GM23338 (cell line): ENCODE measurements at regions not wholly inside any gene's neighbourhood (a gene's known extent, or its start where the extent isn't known, plus 50 kb on each side); places are given as distances from the start of the nearest gene placed in this dataset.
A peak's percentile ranks its signal among the peaks of the same experiment; 100 is the strongest.

ENCODE experiments used
- ATAC-seq: fragments of 200-7000 bp; cut with Tn5 transposase; 3 replicates; pipeline ENCODE4 v1.9.1; 2020
- DNase-seq: peaks from one replicate; pipeline ENCODE4 v3.0.0-alpha.2; 2015; ENCODE audit warnings: low spot score
- H2AFZ ChIP-seq: fragments of 200-600 bp; sonication (generic); 2 replicates; pipeline ENCODE4 v1.8.0; 2016; ENCODE audit warnings: antibody characterized with exemption, mild to moderate bottlenecking, moderate library complexity
- H3F3A ChIP-seq: fragments of 200-600 bp; sonication (generic); replicated peaks from 2 replicates; pipeline ENCODE4 v1.8.0; 2017; ENCODE audit warnings: antibody characterized with exemption, mixed run types, low read depth
- H3K27ac ChIP-seq: fragments of 200-600 bp; sonication (generic); 2 replicates; pipeline ENCODE4 v1.6.1; 2016; ENCODE audit warnings: low read depth
- H3K27me3 ChIP-seq: fragments of 200-600 bp; sonication (generic); 2 replicates; pipeline ENCODE4 v1.8.0; 2016; ENCODE audit warnings: mild to moderate bottlenecking, mixed run types, moderate library complexity; ENCODE audit not compliant: insufficient read depth
- H3K36me3 ChIP-seq: fragments of 200-600 bp; sonication (generic); 2 replicates; pipeline ENCODE4 v1.8.0; 2016; ENCODE audit warnings: mild to moderate bottlenecking; ENCODE audit not compliant: insufficient read depth
- H3K4me1 ChIP-seq: fragments of 200-600 bp; sonication (generic); 2 replicates; pipeline ENCODE4 v1.8.0; 2016; ENCODE audit warnings: mild to moderate bottlenecking, moderate library complexity; ENCODE audit not compliant: insufficient read depth
- H3K4me2 ChIP-seq: fragments of 200-600 bp; sonication (generic); 2 replicates; pipeline ENCODE4 v1.7.1; 2017; ENCODE audit warnings: mixed run types
- H3K4me3 ChIP-seq: fragments of 200-600 bp; sonication (generic); 2 replicates; pipeline ENCODE4 v1.6.1; 2016; ENCODE audit warnings: mixed run types
- H3K79me2 ChIP-seq: fragments of 200-600 bp; sonication (generic); replicated peaks from 2 replicates; pipeline ENCODE4 v1.8.0; 2017; ENCODE audit warnings: mild to moderate bottlenecking; ENCODE audit not compliant: insufficient read depth
- H3K9me2 ChIP-seq: fragments of 200-600 bp; sonication (generic); 2 replicates; pipeline ENCODE4 v1.8.0; 2017; ENCODE audit not compliant: insufficient read depth
- H4K20me1 ChIP-seq: fragments of 200-600 bp; sonication (generic); replicated peaks from 2 replicates; pipeline ENCODE4 v1.8.0; 2017; ENCODE audit warnings: mild to moderate bottlenecking; ENCODE audit not compliant: insufficient read depth
- H3K27ac Mint-ChIP-seq: 2 replicates; pipeline ENCODE4 v1.8.0; 2020; ENCODE audit warnings: inconsistent platforms, mild to moderate bottlenecking, moderate library complexity, mixed read lengths
- H3K27me3 Mint-ChIP-seq: 3 replicates; pipeline ENCODE4 v1.8.0; 2022; ENCODE audit warnings: low read depth, mild to moderate bottlenecking, moderate library complexity, mixed read lengths, inconsistent platforms; ENCODE audit not compliant: insufficient read depth, poor library complexity
- H3K36me3 Mint-ChIP-seq: 3 replicates; pipeline ENCODE4 v1.8.0; 2021; ENCODE audit warnings: low read depth, mild to moderate bottlenecking, inconsistent platforms, moderate library complexity, mixed read lengths
- H3K4me1 Mint-ChIP-seq: 3 replicates; pipeline ENCODE4 v1.8.0; 2020; ENCODE audit warnings: mild to moderate bottlenecking, inconsistent platforms, mixed read lengths
- H3K4me3 Mint-ChIP-seq: 3 replicates; pipeline ENCODE4 v1.8.0; 2021; ENCODE audit warnings: moderate library complexity, mild to moderate bottlenecking, inconsistent platforms, mixed read lengths
- H3K9me3 Mint-ChIP-seq: 3 replicates; pipeline ENCODE4 v1.8.0; 2020; ENCODE audit warnings: moderate library complexity, mild to moderate bottlenecking, inconsistent platforms, mixed read lengths
- CREB1 ChIP-seq: fragments of 250-450 bp; sonication (Bioruptor Pico); IDR thresholded peaks from 2 replicates; pipeline ENCODE4 v1.5.0; 2020; ENCODE audit warnings: low read depth, mild to moderate bottlenecking, moderate library complexity
- CTCF ChIP-seq, 2 experiments: fragments of 200-600 bp in 1 of 2; sonication (generic) in 1 of 2; conservative IDR thresholded peaks; 2 replicates each; pipeline versions ENCODE4 v1.5.1 to v1.6.1; 2016 to 2017; ENCODE audit warnings: antibody characterized with exemption in 2 of 2, low read depth in 2 of 2, mild to moderate bottlenecking in 2 of 2, moderate library complexity in 1 of 2
- ETS1 ChIP-seq: IDR thresholded peaks from 2 replicates; pipeline ENCODE4 v1.6.1; 2016; ENCODE audit warnings: antibody characterized with exemption
- EZH2 ChIP-seq: fragments of 200-600 bp; sonication (generic); IDR thresholded peaks from one replicate; pipeline ENCODE4 v1.8.0; 2017; ENCODE audit warnings: antibody characterized with exemption, mild to moderate bottlenecking, low read depth; ENCODE audit not compliant: unreplicated experiment
- EZH2phosphoT487 ChIP-seq: fragments of 200-600 bp; sonication (generic); IDR thresholded peaks from one replicate; pipeline ENCODE4 v1.8.1; 2018; ENCODE audit warnings: antibody characterized with exemption; ENCODE audit not compliant: unreplicated experiment
- JUNB ChIP-seq: IDR thresholded peaks from one replicate; pipeline ENCODE4 v1.6.1; 2016; ENCODE audit warnings: antibody characterized with exemption; ENCODE audit not compliant: unreplicated experiment
- NANOG ChIP-seq: IDR thresholded peaks from 2 replicates; pipeline ENCODE4 v1.6.1; 2016; ENCODE audit warnings: antibody characterized with exemption, borderline replicate concordance
- POLR2AphosphoS5 ChIP-seq: IDR thresholded peaks from 2 replicates; pipeline ENCODE4 v1.6.1; 2016; ENCODE audit warnings: antibody characterized with exemption, low read depth
- REST ChIP-seq: IDR thresholded peaks from one replicate; pipeline ENCODE4 v1.6.1; 2018; ENCODE audit warnings: antibody characterized with exemption; ENCODE audit not compliant: unreplicated experiment
- STAT1 ChIP-seq: IDR thresholded peaks from one replicate; pipeline ENCODE4 v1.6.1; 2016; ENCODE audit warnings: antibody characterized with exemption; ENCODE audit not compliant: unreplicated experiment
- ZNF114 ChIP-seq: fragments of 250-450 bp; sonication (Bioruptor Pico); IDR thresholded peaks from 2 replicates; pipeline ENCODE4 v1.5.0; 2020; ENCODE audit warnings: mild to moderate bottlenecking, moderate library complexity
- ZNF331 ChIP-seq: fragments of 250-450 bp; sonication (Bioruptor Pico); IDR thresholded peaks from 2 replicates; pipeline ENCODE4 v1.5.0; 2020; ENCODE audit warnings: low read depth, mild to moderate bottlenecking, moderate library complexity
- ZNF462 ChIP-seq: fragments of 250-450 bp; sonication (Bioruptor Pico); IDR thresholded peaks from 2 replicates; pipeline ENCODE4 v1.5.0; 2020; ENCODE audit warnings: mild to moderate bottlenecking, moderate library complexity

- TF ChIP-seq ZNF462 (no peak), NANOG (no peak), ZNF331 (CRISPR knock-in tag) (no peak)
Measured at GRCh38 chr12:84198294-84198946, 714.2 kb downstream of the SLC6A15 start (continued).

- no peak overlapping the region for H3K27ac Mint-ChIP-seq
- peak overlapping the region; percentile 30; the same call in 1 of the 2 replicates for H2AFZ ChIP-seq
- H3K36me3 Mint-ChIP-seq = no peaks in the 10 kb centered on the region
- TF ChIP-seq NANOG (no peak), EZH2phosphoT487 (no peak), CTCF (conservative IDR thresholded peaks at IDR 0.05; ENCODE audit: low read depth in 2 of 2) (no peak), STAT1 (no peak), POLR2AphosphoS5 (no peak), ETS1 (no peak), ZNF331 (CRISPR knock-in tag) (no peak), ZNF114 (CRISPR knock-in tag) (no peak), REST (no peak), JUNB (no peak), EZH2 (no peak), CREB1 (no peak)
Measured at GRCh38 chr12:84191779-84192178, 720.8 kb downstream of the SLC6A15 start.

More at GRCh38 chr12:84191779-84192178, 720.8 kb downstream of the SLC6A15 start:
- H3K4me3 Mint-ChIP-seq = no peak overlapping the region
- DNase-seq = no peak
- no peaks in the 10 kb centered on the region for H3F3A ChIP-seq
- no peaks in the 10 kb centered on the region for H3K79me2 ChIP-seq
- no peak overlapping the region for H3K4me2 ChIP-seq
- H3K27me3 ChIP-seq = no peaks in the 10 kb centered on the region
- peaks cover 1% of the 10 kb centered on the region for H3K27me3 Mint-ChIP-seq
- peaks cover 16% of the 10 kb centered on the region for H3K4me1 Mint-ChIP-seq
- H3K9me3 Mint-ChIP-seq = peaks cover 10% of the 10 kb centered on the region; the same call in 2 of the 3 replicates
- no peak for ATAC-seq
- no peaks in the 10 kb centered on the region for H4K20me1 ChIP-seq
- no peak overlapping the region for H3K4me3 ChIP-seq
- H3K4me1 ChIP-seq = peaks cover 5% of the 10 kb centered on the region; the same call in 1 of the 2 replicates
- no peak overlapping the region for H3K27ac ChIP-seq
- H3K36me3 ChIP-seq = no peaks in the 10 kb centered on the region
- H3K9me2 ChIP-seq = 0 out of 2 replicates have a peak, but pooled peaks cover 7% of the 10 kb centered on the region
